HG03280 (cell line): ENCODE measurements at regions not wholly inside any gene's neighbourhood (a gene's known extent, or its start where the extent isn't known, plus 50 kb on each side); places are given as distances from the start of the nearest gene placed in this dataset.
"Not testable (repeated sequence)": the region's sequence is repeated elsewhere in the genome, so short reads cannot be mapped to it uniquely, and the experiment has no call there.

Experiments used
- ATAC-seq: cut with Tn5 transposase; IDR thresholded peaks from one replicate; pipeline ENCODE4 v1.9.1; 2021; ENCODE audit warnings: mild to moderate bottlenecking, moderate library complexity; ENCODE audit not compliant: unreplicated experiment

DNA sequence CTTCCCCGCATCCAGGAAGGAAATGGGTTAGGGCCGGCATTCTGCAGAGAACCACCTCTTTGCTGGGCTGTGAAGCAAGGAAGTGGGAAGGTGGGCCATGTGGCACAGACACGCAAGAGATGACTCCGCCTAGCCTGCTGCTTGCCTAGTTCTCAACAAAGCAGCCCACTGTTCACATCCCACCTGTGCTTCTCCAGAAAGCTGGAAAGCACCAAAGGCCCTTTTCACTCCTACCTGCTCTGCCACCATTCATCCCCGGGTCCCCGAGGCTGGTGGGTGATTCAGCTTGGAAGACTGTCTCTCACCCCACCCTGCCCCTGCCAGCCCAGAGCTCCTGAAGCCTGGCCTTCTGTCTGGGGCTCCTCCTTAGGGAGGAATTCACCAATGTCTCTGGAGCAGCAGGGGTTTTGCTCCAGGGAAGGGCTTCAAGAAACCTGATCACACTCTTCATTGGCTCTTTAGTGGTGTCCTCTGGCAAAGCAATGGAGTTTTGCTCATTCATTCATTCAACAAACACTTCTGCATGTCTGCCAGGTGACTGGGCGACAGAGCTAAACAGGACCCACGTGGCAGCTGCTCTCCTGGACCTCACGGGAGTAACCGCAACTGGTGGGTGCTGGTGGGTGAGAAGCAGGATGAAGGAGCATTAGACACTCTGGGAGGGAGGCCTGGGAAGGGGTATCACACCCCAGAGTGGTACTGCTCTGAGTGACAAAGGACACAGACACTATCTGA, 145.4 kb upstream of the TLE3 start:
- ATAC-seq = no peak

DNA sequence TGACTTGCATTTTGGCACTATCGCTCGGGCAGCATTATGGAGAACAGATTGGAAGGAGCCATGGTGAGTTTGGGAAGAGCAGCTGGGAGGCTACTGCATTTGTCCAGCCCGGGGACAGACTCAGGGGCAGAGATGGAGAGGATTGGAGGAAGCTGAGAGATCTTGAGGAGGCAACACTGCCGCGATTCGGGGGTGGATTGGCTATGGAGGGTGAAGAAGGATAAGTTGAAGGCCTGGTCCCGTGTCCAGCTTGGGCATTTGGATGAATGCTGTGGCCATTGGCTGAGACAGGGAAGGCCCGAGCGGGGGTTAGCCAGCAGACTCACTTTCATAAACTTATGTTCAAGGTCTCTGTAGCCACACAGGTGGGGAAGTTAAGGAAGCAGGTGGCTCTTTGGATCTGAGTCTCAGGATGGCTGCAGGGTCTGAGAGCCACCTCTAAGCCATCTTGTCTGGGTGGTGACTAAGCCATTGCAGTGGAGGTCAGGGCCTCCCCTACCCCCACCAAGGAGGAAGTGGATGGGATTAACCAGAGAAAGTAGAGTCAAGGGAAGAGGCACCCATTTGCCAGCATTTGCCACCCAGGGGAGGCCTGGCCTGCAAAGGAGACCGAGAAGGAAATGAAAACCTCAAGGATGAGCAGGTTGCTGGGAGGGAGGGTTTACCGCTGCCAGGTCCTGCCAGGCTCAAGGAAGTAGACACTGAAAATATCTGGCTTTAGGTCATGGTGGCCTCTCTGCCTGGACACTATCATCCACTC, 144.0 kb upstream of the TLE3 start:
- no peak for ATAC-seq

DNA sequence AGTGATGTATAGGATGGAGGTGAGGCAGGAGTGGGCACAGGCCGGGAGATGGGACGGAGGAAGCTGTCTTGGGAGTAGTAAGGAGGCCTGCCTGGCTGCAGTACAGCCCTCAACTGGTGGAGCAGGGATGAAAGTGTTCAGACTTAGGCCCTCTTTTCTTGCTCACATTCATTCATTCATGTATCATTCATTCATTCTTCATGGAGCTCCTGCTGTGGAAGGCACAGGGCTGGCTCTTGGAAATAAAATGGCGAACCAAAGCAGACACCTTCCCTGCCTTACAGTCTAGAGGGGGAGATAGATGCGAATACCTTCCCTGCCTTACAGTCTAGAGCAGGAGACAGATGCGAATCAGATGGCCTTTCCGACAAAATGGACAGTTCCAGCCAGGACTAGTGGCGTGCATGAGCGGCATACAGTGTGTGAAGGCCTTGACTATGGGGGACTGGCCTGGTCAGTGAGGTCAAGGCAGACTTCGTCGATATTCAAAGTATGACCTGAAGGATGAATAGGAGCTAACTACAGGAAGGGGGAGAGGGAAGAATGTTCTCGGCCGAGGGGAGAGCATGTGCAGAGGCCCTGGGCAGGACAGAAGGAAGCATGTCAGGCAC, 143.2 kb upstream of the TLE3 start:
- ATAC-seq = no peak

DNA sequence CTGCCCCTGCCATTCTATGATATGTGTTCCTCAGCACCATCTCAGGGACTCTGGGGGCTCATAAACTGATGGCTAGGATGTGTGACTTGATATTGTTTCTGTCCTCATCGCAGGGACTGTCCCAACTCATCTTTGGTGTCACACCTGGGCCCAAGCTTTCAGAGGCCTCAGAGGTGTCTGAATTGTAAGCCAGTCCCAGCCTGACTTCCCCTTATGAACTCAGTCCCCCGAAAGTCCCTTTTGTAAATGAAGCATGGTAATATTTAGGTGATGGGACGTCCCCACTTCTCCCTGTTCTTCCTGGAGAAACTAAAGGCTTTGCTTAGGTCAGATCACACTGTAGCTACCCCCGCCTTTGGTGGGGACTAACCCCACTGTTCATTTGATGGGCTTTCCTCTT, 142.4 kb upstream of the TLE3 start:
- peak; percentile 61 for ATAC-seq

DNA sequence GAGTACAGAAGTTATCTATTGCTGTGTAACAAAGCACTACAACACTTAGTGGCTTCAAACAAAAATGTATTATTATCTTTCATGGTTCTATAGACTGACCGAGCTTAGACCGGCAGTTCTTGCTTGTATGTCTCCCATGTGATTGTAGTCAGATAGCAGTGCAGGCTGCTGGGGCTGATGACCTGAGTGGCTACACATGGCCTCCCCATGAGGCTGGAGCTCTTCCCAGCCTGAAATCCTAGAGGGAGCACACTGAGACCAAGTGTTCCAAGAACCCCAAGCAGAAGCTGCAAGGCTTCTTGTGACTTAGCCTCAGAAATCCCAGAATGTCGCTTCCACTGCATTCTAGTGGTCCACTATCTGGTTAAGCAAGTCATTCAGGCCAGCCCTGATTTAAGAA, 141.2 kb upstream of the TLE3 start:
- ATAC-seq = no peak

DNA sequence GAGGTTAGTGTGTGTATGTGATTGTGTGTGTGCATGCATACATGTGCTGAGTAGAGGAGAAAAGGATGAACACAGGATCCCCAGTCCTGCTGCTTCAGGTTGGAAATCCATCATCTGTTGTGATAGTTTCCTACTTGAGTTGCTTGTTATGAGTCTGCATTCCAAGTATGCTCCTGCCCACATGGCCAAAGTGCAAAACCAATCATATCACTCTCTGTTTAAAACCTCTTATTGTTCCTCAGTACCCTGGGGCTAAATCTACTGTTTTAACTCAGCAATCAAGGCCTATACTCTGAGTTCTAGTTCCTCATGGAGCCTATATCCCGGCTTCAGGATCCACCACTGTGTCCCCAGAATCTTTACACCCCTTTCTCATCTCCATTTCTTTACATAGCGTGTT, 139.9 kb upstream of the TLE3 start:
- no peak for ATAC-seq

DNA sequence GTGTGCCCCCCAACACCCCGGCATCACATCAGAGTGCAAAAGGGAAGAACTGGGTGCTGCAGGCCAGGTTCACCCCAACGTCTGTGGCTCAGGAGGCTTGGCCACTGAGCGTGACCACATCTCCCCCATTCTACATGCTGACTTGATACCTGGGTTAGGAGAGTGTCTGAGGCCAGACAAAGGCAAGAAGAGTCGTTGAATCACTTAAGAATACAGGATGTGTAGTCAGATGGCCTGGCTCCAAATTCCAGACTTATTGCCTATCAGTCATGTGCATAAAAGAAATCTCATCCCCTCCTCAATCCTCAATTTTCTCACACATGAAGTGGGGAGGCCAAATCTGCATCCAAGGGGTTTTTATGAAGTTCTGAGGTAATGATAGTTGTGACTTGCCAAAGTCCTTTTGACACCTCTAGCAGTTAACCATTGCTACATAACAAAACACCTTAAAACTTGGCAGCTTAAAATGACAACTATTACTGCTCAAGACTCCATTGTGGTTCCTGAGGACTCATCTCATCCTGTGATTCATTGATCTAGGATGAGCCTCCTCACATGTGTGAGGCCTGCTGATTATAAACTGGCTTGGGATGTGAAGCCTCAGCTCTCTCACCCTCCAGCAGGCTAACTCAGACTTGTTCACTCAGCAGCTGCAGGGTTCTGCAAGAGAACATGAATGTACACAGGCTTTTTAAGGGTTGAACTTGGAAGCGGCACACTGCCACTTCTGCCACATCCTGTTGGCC, 138.8 kb upstream of the TLE3 start:
- no peak for ATAC-seq

DNA sequence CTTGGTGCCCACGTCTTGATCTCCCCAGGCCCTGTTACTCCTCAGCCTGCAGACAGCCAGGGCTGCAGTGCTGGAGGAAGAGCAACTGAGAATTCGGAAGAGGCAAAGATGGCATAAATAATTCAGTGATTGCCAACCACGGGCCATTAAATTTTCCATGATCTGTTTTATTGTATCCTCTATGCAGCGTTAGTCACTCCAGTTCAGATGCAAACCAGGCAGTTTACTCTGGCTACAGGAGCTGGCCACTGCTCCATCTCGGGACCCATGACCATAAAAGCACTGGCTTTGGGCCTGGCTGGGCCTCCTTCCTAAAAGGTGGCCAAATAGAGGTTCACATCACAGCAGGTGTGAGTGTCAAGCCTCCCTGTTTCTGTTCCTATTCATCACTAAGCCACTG, 137.6 kb upstream of the TLE3 start:
- ATAC-seq = no peak

DNA sequence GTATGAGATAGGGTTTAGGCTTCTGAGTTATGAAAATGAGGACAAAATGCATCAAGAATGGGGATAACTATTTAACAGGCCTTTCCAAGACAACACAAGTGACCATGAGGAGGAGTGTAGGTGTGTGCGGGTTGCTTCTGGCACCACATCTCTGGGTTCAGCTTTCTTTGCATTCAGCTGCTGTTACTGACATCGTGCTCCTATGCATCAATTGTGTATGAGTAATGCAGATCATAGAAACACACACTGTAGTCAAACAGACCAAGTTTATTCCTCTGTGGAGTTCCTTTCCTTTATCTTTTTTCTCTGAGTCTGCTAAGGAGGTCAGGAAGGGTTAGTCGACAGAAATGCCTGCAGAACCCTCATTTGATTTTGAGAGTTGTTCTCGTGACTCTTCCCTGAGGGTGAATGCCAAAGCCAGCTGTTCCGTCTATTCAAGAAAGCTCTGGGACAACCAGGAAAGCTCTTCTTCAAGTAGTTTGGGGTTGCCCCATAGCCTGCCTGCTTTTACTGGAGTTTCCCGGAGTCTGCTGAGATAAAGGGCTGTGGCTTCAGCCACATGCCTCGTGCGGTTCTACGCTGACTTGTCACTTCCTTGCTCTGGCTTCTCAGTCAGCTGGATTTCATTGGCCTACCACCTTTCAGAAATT, 136.7 kb upstream of the TLE3 start:
- no peak for ATAC-seq

DNA sequence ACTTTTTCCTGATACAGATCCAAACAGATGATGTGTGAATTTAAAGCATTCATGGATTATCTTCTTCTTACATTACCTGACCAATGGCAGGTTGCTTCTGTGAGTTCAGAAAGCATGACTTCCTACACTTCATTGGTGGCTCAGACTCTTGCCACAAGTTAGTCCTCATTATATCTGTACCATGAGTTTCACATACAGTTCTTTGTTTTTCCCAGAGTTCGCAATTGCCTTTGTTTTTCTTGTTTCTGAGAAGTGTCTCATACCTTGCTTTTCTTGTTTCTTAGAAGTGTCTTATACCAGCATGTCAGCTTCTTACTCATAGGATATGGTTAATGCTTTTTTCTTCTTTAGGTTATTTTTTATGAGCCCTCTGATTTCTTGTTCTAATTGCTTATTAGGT, 133.8 kb upstream of the TLE3 start:
- no peak for ATAC-seq

DNA sequence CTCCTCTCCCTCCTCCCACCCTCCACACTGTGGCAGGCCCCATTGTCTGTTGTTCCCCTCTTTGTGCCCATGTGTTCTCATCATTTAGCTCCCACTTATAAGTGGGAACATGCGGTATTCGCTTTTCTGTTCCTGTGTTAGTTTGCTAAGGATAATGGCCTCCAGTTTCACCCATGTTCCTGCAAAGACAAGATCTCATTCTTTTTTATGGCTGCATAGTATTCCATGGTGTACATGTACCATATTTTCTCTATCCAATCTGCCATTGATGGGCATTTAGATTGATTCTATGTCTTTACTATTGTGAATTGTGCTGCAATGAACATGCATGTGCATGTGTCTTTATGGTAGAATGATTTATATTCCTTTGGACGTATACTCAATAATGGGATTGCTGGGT, 130.2 kb upstream of the TLE3 start:
- ATAC-seq = not testable (repeated sequence)

DNA sequence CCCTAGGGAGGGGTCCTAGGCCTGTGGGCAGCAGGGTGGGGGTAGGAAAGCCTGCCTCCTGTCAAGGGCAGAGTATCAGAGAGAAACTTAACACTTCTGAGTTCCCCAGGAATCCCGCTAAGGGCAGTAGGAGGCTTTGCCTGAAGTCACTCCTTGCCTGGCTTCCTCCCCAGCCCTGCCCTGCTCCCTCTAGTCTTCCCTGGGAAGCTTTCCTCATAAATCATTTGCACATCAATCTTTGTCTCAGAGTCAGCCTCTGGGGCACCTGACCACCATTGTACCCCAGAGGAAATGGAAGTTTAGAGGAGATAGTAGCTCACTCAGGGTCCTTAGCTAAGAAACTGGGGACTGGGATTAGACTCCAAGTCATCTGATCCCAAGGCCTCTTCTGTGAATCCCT, 129.4 kb upstream of the TLE3 start:
- ATAC-seq = no peak

DNA sequence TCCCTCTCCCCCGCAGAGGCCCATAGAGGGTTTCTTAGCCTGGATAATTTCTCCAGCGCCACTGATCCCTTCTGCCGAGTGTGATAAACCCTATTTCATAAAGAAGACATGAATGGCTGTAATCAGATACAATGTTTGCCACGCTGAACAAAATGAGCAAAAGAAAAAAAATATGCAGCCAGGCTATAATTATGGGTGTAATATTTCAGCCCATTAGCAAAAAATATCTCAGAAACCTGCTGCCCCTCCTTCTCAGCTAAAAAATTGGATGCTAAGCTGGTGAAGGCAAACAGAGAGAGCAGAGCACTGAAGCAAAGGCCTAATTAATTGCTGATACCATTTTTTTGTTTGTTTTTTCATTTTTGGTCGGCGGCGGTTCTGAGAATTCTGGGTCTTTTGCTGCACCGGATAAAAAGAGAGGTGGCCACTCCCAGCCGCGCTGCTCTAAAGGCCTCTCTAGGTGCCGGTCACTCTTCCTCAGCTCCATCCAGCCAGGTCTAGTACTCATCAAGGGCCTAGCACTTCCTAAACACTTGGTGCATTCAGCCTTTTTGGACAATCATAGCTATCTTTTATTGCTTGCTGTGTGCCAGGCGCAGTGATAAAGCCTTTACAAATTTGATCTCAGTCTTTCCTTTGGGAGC, 128.7 kb upstream of the TLE3 start:
- ATAC-seq = no peak

DNA sequence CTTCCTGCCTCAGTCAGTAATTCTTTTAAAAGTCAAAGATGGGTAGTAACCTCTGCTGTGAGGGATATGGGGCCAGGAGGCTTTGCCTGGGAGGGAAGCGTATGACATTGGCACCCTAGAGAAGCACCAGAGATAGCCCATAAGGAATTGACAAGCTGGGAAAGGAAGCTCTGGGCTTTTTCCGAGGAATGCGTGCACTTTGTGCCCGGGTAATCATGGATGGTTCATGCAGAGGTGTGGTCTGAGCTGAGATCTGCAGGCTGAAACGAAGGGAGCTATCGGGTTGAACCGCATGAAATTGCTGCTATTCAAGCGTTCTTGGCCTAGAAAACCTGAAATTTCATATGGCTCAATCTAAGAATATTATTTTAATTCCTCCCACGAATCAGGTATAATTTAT, 127.7 kb upstream of the TLE3 start:
- ATAC-seq = no peak

DNA sequence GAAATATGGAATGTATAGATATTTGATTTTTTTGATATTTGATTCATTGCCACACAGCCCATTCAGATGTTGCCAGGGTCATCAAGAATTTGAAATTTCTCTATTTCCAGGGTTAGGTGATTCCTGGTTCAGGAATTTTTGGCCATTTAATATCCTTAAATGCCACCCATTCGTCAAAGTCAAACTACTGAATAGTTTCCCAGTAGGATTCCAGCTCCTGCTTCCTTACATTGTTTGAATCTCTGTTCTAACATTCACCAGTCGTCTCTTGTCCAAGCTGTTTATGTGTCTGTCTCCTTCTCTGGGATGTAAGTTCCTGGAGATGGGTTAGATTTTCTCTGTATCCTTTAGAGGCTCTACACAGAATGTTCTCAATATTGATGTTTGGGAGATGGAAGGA, 124.9 kb upstream of the TLE3 start:
- no peak for ATAC-seq

DNA sequence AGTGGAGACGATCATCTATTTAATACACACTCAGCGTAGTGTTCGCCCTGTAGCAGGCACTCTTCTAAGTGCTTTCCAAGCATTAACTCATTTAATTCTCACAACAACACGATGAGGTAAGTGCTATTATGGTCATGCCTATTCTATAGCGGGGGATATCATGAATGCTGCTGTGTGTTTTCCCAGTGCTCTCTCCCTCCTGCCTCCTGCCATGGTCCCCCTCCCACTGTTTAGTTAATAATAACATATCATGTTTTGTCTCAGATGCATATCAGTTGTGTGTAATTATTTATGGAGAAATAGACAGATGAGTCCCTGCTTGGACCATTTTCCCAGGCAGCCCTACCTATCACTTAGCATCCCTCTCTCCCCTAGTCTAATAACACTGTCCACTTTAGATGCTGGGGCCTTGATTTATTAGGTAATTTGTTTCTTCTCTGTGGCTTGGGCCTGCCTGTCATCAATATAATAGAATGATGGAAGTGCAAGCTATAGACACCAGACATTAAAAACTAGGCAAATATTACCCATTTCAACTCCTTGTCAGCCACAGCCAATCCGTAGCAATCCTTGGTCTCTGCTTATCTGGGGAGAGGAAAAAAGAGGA, 122.9 kb upstream of the TLE3 start:
- ATAC-seq = no peak

DNA sequence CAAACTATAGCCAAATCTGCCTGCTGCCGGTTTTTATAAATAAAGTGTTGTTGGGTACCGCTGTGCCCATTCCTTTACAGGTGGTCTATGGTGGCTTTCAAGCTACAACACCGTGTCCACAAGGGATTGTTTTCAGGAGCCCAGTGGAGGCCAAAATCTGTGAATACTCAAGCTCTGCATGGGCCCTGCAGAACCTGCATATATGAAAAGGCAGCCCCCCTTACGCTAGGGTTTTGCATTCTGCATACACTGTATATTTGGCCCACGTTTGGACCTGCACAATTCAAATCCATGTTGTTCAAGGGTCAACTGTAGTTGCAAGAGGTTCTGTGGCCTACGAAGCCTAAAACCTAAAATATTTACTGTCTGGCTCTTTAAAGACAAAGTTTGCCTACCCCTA, 122.2 kb upstream of the TLE3 start:
- no peak for ATAC-seq

DNA sequence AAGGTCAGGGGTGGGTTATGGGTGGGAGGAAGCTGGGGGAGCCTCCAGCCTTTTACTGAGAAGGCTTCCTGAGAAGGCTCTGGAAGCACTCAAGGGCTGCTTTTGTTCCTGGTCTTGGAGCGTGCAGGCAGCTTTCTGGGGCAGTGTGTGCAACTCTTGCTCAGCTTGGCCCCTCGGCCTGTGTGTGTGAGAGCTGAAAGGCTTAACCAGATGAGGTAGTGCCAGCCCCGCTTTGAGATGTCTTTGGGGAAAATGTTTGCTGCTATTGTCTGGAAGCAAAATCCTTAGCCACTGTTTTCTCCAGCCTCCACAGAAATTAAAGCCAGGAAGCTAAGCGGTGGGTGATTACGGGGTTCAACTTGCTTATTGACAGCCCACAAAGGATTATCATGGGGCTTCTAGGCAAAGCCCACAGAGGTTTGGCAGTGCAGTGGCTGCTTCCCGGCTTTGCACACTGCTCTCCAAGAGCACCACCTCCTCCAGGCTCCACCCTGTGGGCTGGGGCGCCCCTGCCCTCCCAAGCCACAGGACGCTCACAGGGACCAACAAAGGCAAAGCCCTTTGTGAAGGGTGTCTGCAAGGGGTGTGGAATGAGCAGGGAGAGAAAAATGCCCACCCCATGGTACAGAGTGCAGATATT, 121.7 kb upstream of the TLE3 start:
- no peak for ATAC-seq
